Neural cell (in vitro differentiated cells): ENCODE measurements at regions not wholly inside any gene's neighbourhood (a gene's known extent, or its start where the extent isn't known, plus 50 kb on each side); places are given as distances from the start of the nearest gene placed in this dataset.
"Not testable (repeated sequence)": the region's sequence is repeated elsewhere in the genome, so short reads cannot be mapped to it uniquely, and the experiment has no call there.

ENCODE experiments used
- REST ChIP-seq: IDR thresholded peaks from 2 replicates; pipeline ENCODE4 v1.6.1; 2012; ENCODE audit warnings: borderline replicate concordance
- TF ChIP-seq, protein P1 (sequence below): fragments of 450-650 bp; IDR thresholded peaks from 2 replicates; pipeline ENCODE4 v1.5.1; 2014; ENCODE audit warnings: antibody characterized with exemption, mild to moderate bottlenecking, moderate library complexity; ENCODE audit not compliant: poor library complexity, severe bottlenecking

DNA sequence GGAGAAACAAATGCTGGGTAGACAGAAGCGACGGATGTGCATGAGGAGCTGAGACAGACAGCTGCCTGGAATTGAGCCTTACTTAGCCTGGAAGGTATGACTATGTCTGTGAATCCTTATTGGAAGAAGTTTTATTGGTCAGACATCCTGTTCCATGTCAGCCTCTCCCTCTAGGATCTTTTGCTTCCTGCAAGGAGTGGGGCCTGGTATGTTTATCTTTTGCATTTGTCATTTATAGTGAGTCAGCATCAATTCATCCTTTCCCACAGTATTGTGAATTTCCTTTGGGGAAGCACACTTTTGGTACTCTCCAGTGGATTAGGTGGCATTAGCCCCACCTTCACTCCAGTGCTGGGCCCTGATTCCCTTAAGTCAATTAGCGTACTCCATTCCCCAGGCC lies 74.7 kb downstream of the NPIPB5 start:
- not testable (repeated sequence) for TF ChIP-seq REST
- TF ChIP-seq, protein P1, sequence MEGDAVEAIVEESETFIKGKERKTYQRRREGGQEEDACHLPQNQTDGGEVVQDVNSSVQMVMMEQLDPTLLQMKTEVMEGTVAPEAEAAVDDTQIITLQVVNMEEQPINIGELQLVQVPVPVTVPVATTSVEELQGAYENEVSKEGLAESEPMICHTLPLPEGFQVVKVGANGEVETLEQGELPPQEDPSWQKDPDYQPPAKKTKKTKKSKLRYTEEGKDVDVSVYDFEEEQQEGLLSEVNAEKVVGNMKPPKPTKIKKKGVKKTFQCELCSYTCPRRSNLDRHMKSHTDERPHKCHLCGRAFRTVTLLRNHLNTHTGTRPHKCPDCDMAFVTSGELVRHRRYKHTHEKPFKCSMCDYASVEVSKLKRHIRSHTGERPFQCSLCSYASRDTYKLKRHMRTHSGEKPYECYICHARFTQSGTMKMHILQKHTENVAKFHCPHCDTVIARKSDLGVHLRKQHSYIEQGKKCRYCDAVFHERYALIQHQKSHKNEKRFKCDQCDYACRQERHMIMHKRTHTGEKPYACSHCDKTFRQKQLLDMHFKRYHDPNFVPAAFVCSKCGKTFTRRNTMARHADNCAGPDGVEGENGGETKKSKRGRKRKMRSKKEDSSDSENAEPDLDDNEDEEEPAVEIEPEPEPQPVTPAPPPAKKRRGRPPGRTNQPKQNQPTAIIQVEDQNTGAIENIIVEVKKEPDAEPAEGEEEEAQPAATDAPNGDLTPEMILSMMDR: not testable (repeated sequence)
